Neuronal stem cell (in vitro differentiated cells): ENCODE measurements at regions not wholly inside any gene's neighbourhood (a gene's known extent, or its start where the extent isn't known, plus 50 kb on each side); places are given as distances from the start of the nearest gene placed in this dataset.
"Not testable (repeated sequence)": the region's sequence is repeated elsewhere in the genome, so short reads cannot be mapped to it uniquely, and the experiment has no call there.

Experiments
- DNase-seq: peaks from one replicate; pipeline ENCODE4 v3.0.0-alpha.2; 2013; ENCODE audit warnings: low spot score
- H2AFZ ChIP-seq: one replicate; pipeline ENCODE4 v1.6.1; 2013; ENCODE audit warnings: mild to moderate bottlenecking, low read length, inconsistent platforms
- H2AK5ac ChIP-seq: 2 replicates; pipeline ENCODE4 v1.6.1; 2013; ENCODE audit warnings: low read depth, mild to moderate bottlenecking, inconsistent platforms, low read length, moderate library complexity, mixed read lengths
- H2BK120ac ChIP-seq: 2 replicates; pipeline ENCODE4 v1.6.1; 2013; ENCODE audit warnings: low read depth, mild to moderate bottlenecking, inconsistent platforms, low read length, moderate library complexity, mixed read lengths
- H2BK12ac ChIP-seq: one replicate; pipeline ENCODE4 v1.6.1; 2013; ENCODE audit warnings: low read length, inconsistent platforms
- H2BK15ac ChIP-seq: 2 replicates; pipeline ENCODE4 v1.6.1; 2013; ENCODE audit warnings: mild to moderate bottlenecking, low read length, inconsistent platforms, mixed read lengths
- H2BK5ac ChIP-seq: one replicate; pipeline ENCODE4 v1.6.1; 2013; ENCODE audit warnings: inconsistent platforms, mild to moderate bottlenecking, low read length, moderate library complexity
- H3K14ac ChIP-seq: one replicate; pipeline ENCODE4 v1.6.1; 2013; ENCODE audit warnings: low read length, inconsistent platforms
- H3K18ac ChIP-seq: 2 replicates; pipeline ENCODE4 v1.6.1; 2013; ENCODE audit warnings: low read length, inconsistent platforms
- H3K23ac ChIP-seq: 2 replicates; pipeline ENCODE4 v1.6.1; 2013; ENCODE audit warnings: low read depth, mild to moderate bottlenecking, mixed read lengths, low read length, inconsistent platforms; ENCODE audit not compliant: poor library complexity
- H3K27ac ChIP-seq: replicated peaks from 3 replicates; pipeline ENCODE4 v1.5.1; 2013; ENCODE audit warnings: low read length, inconsistent platforms
- H3K27me3 ChIP-seq, 3 experiments: 2 replicates each; pipeline ENCODE4 v1.6.1; 2013; ENCODE audit warnings: low read length in 3 of 3, mild to moderate bottlenecking in 2 of 3, inconsistent platforms in 1 of 3, low read depth in 1 of 3, mixed read lengths in 1 of 3, moderate library complexity in 1 of 3; ENCODE audit not compliant: control insufficient read depth in 3 of 3, insufficient read depth in 3 of 3
- H3K36me3 ChIP-seq, 2 donors: replicated peaks in 1 of 2; 2 replicates each; pipeline ENCODE4 v1.6.1; 2013; ENCODE audit warnings: low read length in 2 of 2; ENCODE audit not compliant: control insufficient read depth in 2 of 2, insufficient read depth in 2 of 2
- H3K4ac ChIP-seq: 2 replicates; pipeline ENCODE4 v1.6.1; 2013; ENCODE audit warnings: inconsistent platforms, mild to moderate bottlenecking, low read length, moderate library complexity
- H3K4me1 ChIP-seq, 2 donors: 1 replicate in 1 of 2; 2 replicates in 1 of 2; pipeline ENCODE4 v1.6.1; 2013; ENCODE audit warnings: low read length in 2 of 2, low read depth in 1 of 2; ENCODE audit not compliant: control insufficient read depth in 2 of 2, insufficient read depth in 1 of 2
- H3K4me2 ChIP-seq: one replicate; pipeline ENCODE4 v1.6.1; 2013; ENCODE audit warnings: mild to moderate bottlenecking, low read length, inconsistent platforms; ENCODE audit not compliant: insufficient read depth, poor library complexity, severe bottlenecking
- H3K4me3 ChIP-seq, 2 donors: 2 replicates each; pipeline ENCODE4 v1.5.1; 2013; ENCODE audit warnings: low read length in 2 of 2, mild to moderate bottlenecking in 2 of 2, inconsistent platforms in 1 of 2, moderate library complexity in 1 of 2
- H3K79me1 ChIP-seq: one replicate; pipeline ENCODE4 v1.6.1; 2013; ENCODE audit warnings: low read depth, mild to moderate bottlenecking, inconsistent platforms, low read length, moderate library complexity
- H3K9ac ChIP-seq: one replicate; pipeline ENCODE4 v1.6.1; 2013; ENCODE audit warnings: mild to moderate bottlenecking, low read depth, low read length, inconsistent platforms; ENCODE audit not compliant: poor library complexity
- H3K9me3 ChIP-seq, 2 donors: replicated peaks in 1 of 2; 2 replicates each; pipeline versions ENCODE3 to v1.6.1; 2013; ENCODE audit warnings: low read length in 2 of 2, mild to moderate bottlenecking in 2 of 2, inconsistent platforms in 1 of 2, low read depth in 1 of 2, mixed read lengths in 1 of 2, moderate library complexity in 1 of 2; ENCODE audit not compliant: control insufficient read depth in 2 of 2, insufficient read depth in 1 of 2
- H4K8ac ChIP-seq: one replicate; pipeline ENCODE4 v1.6.1; 2013; ENCODE audit warnings: low read depth, mild to moderate bottlenecking, inconsistent platforms, low read length, moderate library complexity
- H4K91ac ChIP-seq: one replicate; pipeline ENCODE4 v1.6.1; 2013; ENCODE audit warnings: low read length, low read depth, mild to moderate bottlenecking, inconsistent platforms; ENCODE audit not compliant: poor library complexity
- WGBS, 2 donors: extraction: QIAGEN DNeasy Blood & Tissue Kit; methylation state at CpG; one replicate each; pipeline ENCODE4 v1.1.7; 2013; ENCODE audit warnings: missing lambda C conversion rate in 2 of 2, mixed read lengths in 1 of 2; ENCODE audit not compliant: insufficient read length in 2 of 2, insufficient replicate concordance in 1 of 2; ENCODE audit errors: extremely low coverage in 2 of 2; 5-methylcytosine and 5-hydroxymethylcytosine counted together

DNA sequence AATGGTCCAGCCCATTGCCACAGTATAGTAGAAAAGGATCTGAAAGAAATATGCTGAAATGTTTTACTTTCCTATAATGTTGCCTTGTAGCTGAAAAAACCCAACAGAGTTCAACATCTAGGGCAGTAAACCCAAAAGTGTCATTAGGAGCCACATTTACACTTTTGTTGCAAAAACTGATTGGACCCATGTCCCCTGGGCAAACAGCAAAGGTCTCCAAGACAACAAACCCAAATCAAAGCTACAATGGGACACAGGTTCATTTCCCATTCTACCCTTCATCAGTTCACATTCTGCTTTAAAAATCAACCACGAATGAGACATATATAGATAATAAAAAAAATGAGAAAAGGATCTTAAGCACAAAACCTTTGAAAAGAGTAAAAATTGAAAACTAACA lies 744.8 kb downstream of the PCDH17 start:
- Histone ChIP-seq H3K4me3 (no peak overlapping the region), H3K36me3 (no peaks in the 10 kb centered on the region), H2BK12ac (no peak overlapping the region), H3K14ac (no peak overlapping the region), H3K27me3 (no peaks in the 10 kb centered on the region), H3K4me2 (no peak overlapping the region), H3K9ac (no peak overlapping the region), H3K18ac (no peak overlapping the region), H3K4ac (no peak overlapping the region), H2AFZ (no peak overlapping the region), H4K91ac (no peak overlapping the region), H2BK15ac (no peak overlapping the region), H3K79me1 (no peaks in the 10 kb centered on the region), H3K27ac (no peak overlapping the region), H3K23ac (no peak overlapping the region), H2BK120ac (no peak overlapping the region), H3K4me1 (peaks cover 0 to 2% of the 10 kb centered on the region in 2 donors), H2AK5ac (no peak overlapping the region), H4K8ac (no peak overlapping the region), H2BK5ac (no peak overlapping the region), H3K9me3 (no peaks in the 10 kb centered on the region)
- no CpG with 5 or more reads among the region's 1 CpG for WGBS, 2 donors
- DNase-seq = no peak

DNA sequence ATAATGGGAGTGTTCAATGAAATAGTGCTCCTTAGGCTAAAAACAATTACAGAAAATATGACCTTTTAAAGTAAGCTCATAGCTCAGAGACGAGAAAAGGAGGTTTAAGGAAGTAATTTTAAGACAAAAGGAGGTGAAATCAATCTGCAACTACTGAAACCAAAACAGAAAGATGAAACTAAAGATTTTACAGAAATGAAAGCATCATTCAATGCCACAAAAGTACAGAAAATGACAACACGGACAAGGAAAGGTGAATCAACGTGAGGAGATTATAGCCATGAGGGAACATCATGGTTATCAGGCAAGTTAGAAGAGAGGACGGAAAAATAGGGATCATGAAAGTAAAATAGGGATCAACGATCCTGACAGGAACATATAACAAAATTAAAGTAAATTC lies 745.2 kb downstream of the PCDH17 start:
- Histone ChIP-seq H3K4me3 (no peak overlapping the region), H3K4me2 (no peak overlapping the region), H3K27ac (no peak overlapping the region), H3K27me3 (no peaks in the 10 kb centered on the region), H3K23ac (no peak overlapping the region), H2BK120ac (no peak overlapping the region), H3K9me3 (no peaks in the 10 kb centered on the region), H3K4ac (no peak overlapping the region), H2BK5ac (no peak overlapping the region), H3K36me3 (no peaks in the 10 kb centered on the region), H3K9ac (no peak overlapping the region), H3K4me1 (peaks cover 0 to 2% of the 10 kb centered on the region in 2 donors), H2AFZ (no peak overlapping the region), H2BK15ac (no peak overlapping the region), H4K91ac (no peak overlapping the region), H3K18ac (no peak overlapping the region), H2AK5ac (no peak overlapping the region), H4K8ac (no peak overlapping the region), H3K14ac (no peak overlapping the region), H2BK12ac (no peak overlapping the region), H3K79me1 (no peaks in the 10 kb centered on the region)
- no peak for DNase-seq
- WGBS, 2 donors = no CpG with 5 or more reads among the region's 5 CpGs

DNA sequence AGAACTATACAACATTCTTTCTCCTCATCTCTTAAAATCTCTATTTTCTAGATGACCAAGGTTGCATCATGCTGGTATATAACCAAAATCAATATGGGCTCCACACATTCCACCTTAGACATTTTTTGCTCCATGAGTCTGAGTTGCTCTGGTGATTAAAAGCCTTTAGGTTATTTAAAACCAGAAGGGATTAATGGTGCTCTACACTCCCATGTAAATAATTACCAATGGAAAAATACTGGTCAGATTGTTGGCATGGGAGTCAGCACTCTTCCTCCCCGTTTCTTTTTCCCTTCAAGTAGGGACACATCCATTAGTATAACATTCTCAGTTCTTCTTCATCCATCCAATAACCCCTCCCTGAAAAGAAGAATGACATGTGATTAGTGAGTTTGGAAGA lies 747.7 kb downstream of the PCDH17 start:
- Histone ChIP-seq H3K18ac (no peak overlapping the region), H4K91ac (no peak overlapping the region), H3K4ac (no peak overlapping the region), H3K9ac (no peak overlapping the region), H3K27me3 (no peaks in the 10 kb centered on the region), H2AFZ (peak overlapping the region; percentile 25), H3K23ac (no peak overlapping the region), H2BK15ac (no peak overlapping the region), H3K9me3 (no peaks in the 10 kb centered on the region), H2AK5ac (no peak overlapping the region), H3K36me3 (no peaks in the 10 kb centered on the region), H3K14ac (no peak overlapping the region), H3K4me2 (no peak overlapping the region), H3K4me3 (no peak overlapping the region), H3K4me1 (peaks cover 0 to 2% of the 10 kb centered on the region in 2 donors), H3K27ac (peak overlapping the region; percentile 11), H2BK5ac (no peak overlapping the region), H3K79me1 (no peaks in the 10 kb centered on the region), H2BK12ac (no peak overlapping the region), H4K8ac (no peak overlapping the region), H2BK120ac (no peak overlapping the region)
- no peak for DNase-seq
- no CpG with 5 or more reads among the region's 1 CpG for WGBS, 2 donors

DNA sequence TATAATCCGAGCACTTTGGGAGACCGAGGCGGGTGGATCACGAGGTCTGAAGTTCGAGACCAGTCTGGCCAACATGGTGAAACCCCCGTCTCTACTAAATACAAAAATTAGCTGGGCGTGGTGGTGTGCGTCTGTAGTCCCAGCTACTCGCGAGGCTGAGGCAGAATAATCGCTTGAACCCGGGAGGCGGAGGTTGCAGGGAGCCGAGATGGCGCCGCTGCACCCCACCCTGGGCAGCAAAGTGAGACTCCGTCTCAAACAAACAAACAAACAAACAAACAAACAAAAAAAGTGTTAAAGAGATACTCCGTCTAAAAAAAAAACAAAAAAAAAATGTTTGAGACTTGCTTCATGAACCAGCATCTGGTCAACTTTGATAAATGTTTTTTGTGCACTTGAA lies 753.8 kb downstream of the PCDH17 start:
- H3K4ac ChIP-seq, H2BK15ac ChIP-seq, H2BK12ac ChIP-seq, H3K27me3 ChIP-seq, H4K8ac ChIP-seq, H3K14ac ChIP-seq, H3K36me3 ChIP-seq, H3K9me3 ChIP-seq, H2BK5ac ChIP-seq, H3K4me1 ChIP-seq, H2BK120ac ChIP-seq, H3K9ac ChIP-seq, H2AFZ ChIP-seq, H3K4me3 ChIP-seq, H3K4me2 ChIP-seq, H3K18ac ChIP-seq, H2AK5ac ChIP-seq, DNase-seq, H4K91ac ChIP-seq, H3K27ac ChIP-seq, H3K79me1 ChIP-seq, H3K23ac ChIP-seq: not testable (repeated sequence)
- no CpG with 5 or more reads among the region's 18 CpGs for WGBS, 2 donors
